GM12892 (cell line): ENCODE measurements at regions not wholly inside any gene's neighbourhood (a gene's known extent, or its start where the extent isn't known, plus 50 kb on each side); places are given as distances from the start of the nearest gene placed in this dataset.

ENCODE experiments used
- POLR2A ChIP-seq: IDR thresholded peaks from 2 replicates; pipeline ENCODE4 v1.6.1; 2011; ENCODE audit warnings: low read depth, low read length, control low read depth
- POLR2AphosphoS5 ChIP-seq: IDR thresholded peaks from 2 replicates; pipeline ENCODE4 v1.6.1; 2011; ENCODE audit warnings: low read depth, low read length, control low read depth
- TAF1 ChIP-seq: IDR thresholded peaks from 2 replicates; pipeline ENCODE4 v1.6.1; 2011; ENCODE audit warnings: low read depth, mild to moderate bottlenecking, control low read depth, low read length, borderline replicate concordance

DNA sequence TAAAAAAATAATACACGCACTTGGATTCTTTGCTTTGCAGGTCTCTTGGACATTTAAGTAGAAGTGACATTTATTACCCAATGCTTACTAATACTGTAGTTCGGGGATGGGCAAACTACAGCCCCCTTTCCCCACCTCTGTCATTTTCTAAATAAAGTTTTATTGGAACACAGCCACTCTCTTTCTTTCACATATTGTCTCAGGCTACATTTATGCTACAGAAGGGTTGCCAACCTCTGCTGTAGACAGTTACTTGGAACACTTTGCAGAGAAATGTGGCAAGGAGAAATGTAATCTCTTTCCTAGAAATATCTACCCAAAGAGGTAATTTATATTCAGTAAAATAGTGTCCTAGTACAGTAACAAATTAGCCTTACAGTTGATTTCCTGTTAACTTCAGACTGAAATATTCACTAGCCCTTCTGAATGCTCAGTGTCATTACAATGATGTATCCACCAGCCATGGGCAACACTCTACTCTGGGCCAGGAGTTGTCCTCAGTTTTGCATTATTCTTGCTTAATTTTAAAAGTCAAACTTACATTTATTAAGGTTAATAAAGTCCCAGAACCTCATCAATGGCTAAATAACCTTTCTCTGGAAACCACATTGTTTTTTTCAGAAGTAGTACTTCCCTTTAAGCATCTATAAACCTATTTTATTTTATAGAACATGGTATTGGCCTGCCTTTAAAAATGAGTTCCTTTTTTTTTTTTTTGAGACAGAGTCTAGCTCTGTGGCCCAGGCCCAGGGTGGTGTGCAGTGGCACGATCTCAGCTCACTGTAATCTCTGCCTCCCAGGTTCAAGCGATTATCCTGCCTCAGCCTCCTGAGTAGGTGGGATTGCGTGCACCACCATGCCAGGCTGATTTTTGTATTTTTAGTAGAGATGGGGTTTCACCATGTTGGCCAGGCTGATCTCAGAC, 269.6 kb upstream of the AMIGO2 start:
- TF ChIP-seq POLR2A (no peak), POLR2AphosphoS5 (no peak), TAF1 (no peak)
